IMR-90 (cell line): ENCODE measurements at regions not wholly inside any gene's neighbourhood (a gene's known extent, or its start where the extent isn't known, plus 50 kb on each side); places are given as distances from the start of the nearest gene placed in this dataset.

Experiments
- ATAC-seq: fragments of 200-7000 bp; cut with Tn5 transposase; 2 replicates; pipeline ENCODE4 v1.9.1; 2020; ENCODE audit warnings: low read depth, mild to moderate bottlenecking, moderate library complexity
- BruUV-seq: library from RNA; stranded (reverse); fragments of 400-500 nt; replicated peaks from 2 replicates; lab custom pipeline; 2021; lab: Mats Ljungman, UMichigan
- CTCF ChIA-PET: fragments of 300-600 bp; formaldehyde crosslinking; extraction: SDS; loops from one replicate; lab custom pipeline; 2021; ENCODE audit warnings: antibody characterized with exemption; lab: Yijun Ruan, JAX
- POLR2A ChIA-PET: fragments of 300-600 bp; sonication (Branson Sonifier 250); formaldehyde crosslinking; loops from one replicate; lab custom pipeline; 2022; ENCODE audit warnings: antibody characterized with exemption; ENCODE audit not compliant: unreplicated experiment; lab: Charles Lee
- DNase-seq: peaks from one replicate; pipeline ENCODE4 v3.0.0; 2013
- H2AFZ ChIP-seq: replicated peaks from 2 replicates; pipeline ENCODE3; 2013; ENCODE audit warnings: low read length, mild to moderate bottlenecking; ENCODE audit not compliant: poor library complexity
- H2AK5ac ChIP-seq: 2 replicates; pipeline ENCODE4 v1.6.1; 2013; ENCODE audit warnings: low read depth, low read length, inconsistent platforms
- H2AK9ac ChIP-seq: replicated peaks from 2 replicates; pipeline ENCODE3; 2013; ENCODE audit warnings: mild to moderate bottlenecking, low read depth, low read length, moderate library complexity; ENCODE audit not compliant: poor library complexity
- H2BK120ac ChIP-seq: 2 replicates; pipeline ENCODE4 v1.6.1; 2013; ENCODE audit warnings: low read depth, low read length, inconsistent platforms
- H2BK15ac ChIP-seq: 3 replicates; pipeline ENCODE4 v1.6.1; 2013; ENCODE audit warnings: low read depth, low read length, inconsistent platforms
- H2BK20ac ChIP-seq: 2 replicates; pipeline ENCODE4 v1.6.1; 2013; ENCODE audit warnings: low read depth, mild to moderate bottlenecking, inconsistent platforms, low read length, moderate library complexity
- H2BK5ac ChIP-seq: 2 replicates; pipeline ENCODE4 v1.6.1; 2013; ENCODE audit warnings: mild to moderate bottlenecking, low read depth, low read length, inconsistent platforms; ENCODE audit not compliant: poor library complexity, severe bottlenecking
- H3K14ac ChIP-seq: replicated peaks from 2 replicates; pipeline ENCODE4 v1.6.1; 2013; ENCODE audit warnings: low read depth, low read length, inconsistent platforms
- H3K18ac ChIP-seq: 2 replicates; pipeline ENCODE4 v1.6.1; 2013; ENCODE audit warnings: low read depth, low read length, control low read depth
- H3K23ac ChIP-seq: 2 replicates; pipeline ENCODE4 v1.6.1; 2013; ENCODE audit warnings: low read depth, low read length, inconsistent platforms
- H3K27ac ChIP-seq: 2 replicates; pipeline ENCODE4 v1.5.1; 2013; ENCODE audit warnings: mild to moderate bottlenecking, control low read depth, low read length; ENCODE audit not compliant: insufficient read depth
- H3K27me3 ChIP-seq: 2 replicates; pipeline ENCODE4 v1.6.1; 2013; ENCODE audit warnings: low read length; ENCODE audit not compliant: control insufficient read depth, insufficient read depth
- H3K36me3 ChIP-seq: 2 replicates; pipeline ENCODE4 v1.6.1; 2013; ENCODE audit warnings: low read length, mixed read lengths; ENCODE audit not compliant: control insufficient read depth, insufficient read depth
- H3K4ac ChIP-seq: 2 replicates; pipeline ENCODE4 v1.6.1; 2013; ENCODE audit warnings: low read depth, low read length, inconsistent platforms
- H3K4me1 ChIP-seq: 2 replicates; pipeline ENCODE4 v1.6.1; 2013; ENCODE audit warnings: low read length, mixed read lengths; ENCODE audit not compliant: control insufficient read depth, insufficient read depth
- H3K4me2 ChIP-seq: 2 replicates; pipeline ENCODE4 v1.6.1; 2013; ENCODE audit warnings: low read depth, mild to moderate bottlenecking, control low read depth, low read length, moderate library complexity
- H3K4me3 ChIP-seq: 2 replicates; pipeline ENCODE4 v1.5.1; 2013; ENCODE audit warnings: low read depth, mild to moderate bottlenecking, control low read depth, low read length, moderate library complexity; ENCODE audit not compliant: insufficient read depth
- H3K56ac ChIP-seq: 2 replicates; pipeline ENCODE4 v1.6.1; 2013; ENCODE audit warnings: low read length, inconsistent platforms; ENCODE audit not compliant: insufficient read depth; ENCODE audit errors: extremely low read depth
- H3K79me1 ChIP-seq, 2 experiments: 2 replicates each; pipeline ENCODE4 v1.6.1; 2013; ENCODE audit warnings: low read length in 2 of 2, inconsistent platforms in 1 of 2, low read depth in 1 of 2
- H3K9ac ChIP-seq: 2 replicates; pipeline ENCODE4 v1.6.1; 2013; ENCODE audit warnings: low read depth, low read length, control low read depth
- H3K9me1 ChIP-seq: 2 replicates; pipeline ENCODE4 v1.6.1; 2013; ENCODE audit warnings: low read length, inconsistent platforms; ENCODE audit not compliant: insufficient read depth
- H3K9me3 ChIP-seq: 2 replicates; pipeline ENCODE4 v1.6.1; 2013; ENCODE audit warnings: low read length; ENCODE audit not compliant: control insufficient read depth, insufficient read depth
- H4K20me1 ChIP-seq: 2 replicates; pipeline ENCODE4 v1.6.1; 2013; ENCODE audit warnings: low read length, inconsistent platforms; ENCODE audit not compliant: insufficient read depth
- H4K5ac ChIP-seq: 2 replicates; pipeline ENCODE4 v1.6.1; 2013; ENCODE audit warnings: mild to moderate bottlenecking, low read depth, low read length, control low read depth
- H4K8ac ChIP-seq, 2 experiments: 2 replicates each; pipeline ENCODE4 v1.6.1; 2013; ENCODE audit warnings: low read depth in 2 of 2, low read length in 2 of 2, control low read depth in 1 of 2, inconsistent platforms in 1 of 2
- H4K91ac ChIP-seq: 2 replicates; pipeline ENCODE4 v1.6.1; 2013; ENCODE audit warnings: low read depth, low read length, inconsistent platforms; ENCODE audit not compliant: insufficient read depth
- BHLHE40 ChIP-seq: fragments of 150-350 bp; IDR thresholded peaks from 2 replicates; pipeline ENCODE4 v1.6.1; 2016; ENCODE audit warnings: mild to moderate bottlenecking, low read depth, low read length
- CEBPB ChIP-seq: IDR thresholded peaks from 2 replicates; pipeline ENCODE4 v1.6.1; 2012; ENCODE audit warnings: low read depth, low read length, improper control_type of control experiment
- CHD1 ChIP-seq: IDR thresholded peaks from 2 replicates; pipeline ENCODE4 v1.6.1; 2012; ENCODE audit warnings: low read depth, low read length, improper control_type of control experiment
- CTCF ChIP-seq: conservative IDR thresholded peaks from 2 replicates; pipeline ENCODE4 v1.5.1; 2012; ENCODE audit warnings: mild to moderate bottlenecking, low read depth, low read length, improper control_type of control experiment
- ELK1 ChIP-seq: fragments of 150-350 bp; IDR thresholded peaks from 2 replicates; pipeline ENCODE4 v1.6.1; 2016; ENCODE audit warnings: low read depth, mild to moderate bottlenecking, low read length, moderate library complexity, borderline replicate concordance
- MAZ ChIP-seq: IDR thresholded peaks from 2 replicates; pipeline ENCODE4 v1.6.1; 2012; ENCODE audit warnings: low read depth, mild to moderate bottlenecking, low read length, improper control_type of control experiment, moderate library complexity, borderline replicate concordance
- NFE2L2 ChIP-seq: fragments of 150-350 bp; IDR thresholded peaks from 2 replicates; pipeline ENCODE4 v1.6.1; 2016; ENCODE audit warnings: low read depth, mild to moderate bottlenecking, low read length
- POLR2A ChIP-seq: IDR thresholded peaks from 2 replicates; pipeline ENCODE4 v1.6.1; 2012; ENCODE audit warnings: mild to moderate bottlenecking, low read depth, low read length
- RAD21 ChIP-seq: IDR thresholded peaks from 2 replicates; pipeline ENCODE4 v1.6.1; 2012; ENCODE audit warnings: low read length, improper control_type of control experiment
- RCOR1 ChIP-seq: IDR thresholded peaks from 2 replicates; pipeline ENCODE4 v1.6.1; 2012; ENCODE audit warnings: mild to moderate bottlenecking, low read length, improper control_type of control experiment; ENCODE audit not compliant: insufficient replicate concordance
- USF2 ChIP-seq: fragments of 150-350 bp; IDR thresholded peaks from 2 replicates; pipeline ENCODE4 v1.6.1; 2017; ENCODE audit warnings: mild to moderate bottlenecking, antibody characterized with exemption, low read length, low read depth
- WGBS, 2 experiments: methylation state at CpG; one replicate each; pipeline versions ENCODE4 v1.1.5 to v1.1.7; 2013; ENCODE audit warnings: missing lambda C conversion rate in 2 of 2; ENCODE audit not compliant: insufficient read length in 1 of 2; ENCODE audit errors: extremely low coverage in 2 of 2; 5-methylcytosine and 5-hydroxymethylcytosine counted together
- dilution Hi-C: fragments of 300-500 bp; cut with HindIII; formaldehyde crosslinking; loops from one replicate; pipeline ENCODE4 v1.14.3; 2018; ENCODE audit warnings: low sequenced_read_pairs; ENCODE audit not compliant: unreplicated experiment
- in situ Hi-C: fragments of 300-500 bp; cut with MboI; formaldehyde crosslinking; loops from 3 replicates; pipeline ENCODE4 v1.14.3; 2019; ENCODE audit warnings: low sequenced_read_pairs, inconsistent platforms, mixed read lengths
- intact Hi-C: fragments of 100-400 bp; cut with micrococcal nuclease; formaldehyde crosslinking; loops from 2 replicates; pipeline ENCODE4 v1.10.0; 2022

- Histone ChIP-seq H3K9ac (no peak overlapping the region), H3K56ac (no peak overlapping the region), H3K9me1 (no peaks in the 10 kb centered on the region), H2AK5ac (no peak overlapping the region), H3K27me3 (peaks cover 15% of the 10 kb centered on the region), H4K8ac (no peak overlapping the region), H3K18ac (no peak overlapping the region), H2BK15ac (no peak overlapping the region), H4K91ac (no peak overlapping the region), H3K4me2 (no peak overlapping the region), H3K9me3 (no peaks in the 10 kb centered on the region), H4K20me1 (no peaks in the 10 kb centered on the region), H3K4me3 (no peak overlapping the region), H4K5ac (no peak overlapping the region), H2BK5ac (no peak overlapping the region), H3K14ac (no peak overlapping the region), H3K79me1 (no peaks in the 10 kb centered on the region), H3K36me3 (no peaks in the 10 kb centered on the region), H2BK120ac (no peak overlapping the region), H3K4ac (no peak overlapping the region), H2BK20ac (no peak overlapping the region), H2AFZ (no peak overlapping the region), H3K27ac (no peak overlapping the region), H3K23ac (no peak overlapping the region), H3K4me1 (peaks cover 2% of the 10 kb centered on the region; the same call in 1 of the 2 replicates), H2AK9ac (no peak overlapping the region)
- POLR2A ChIA-PET, result no interaction called here
- no peak for TF ChIP-seq CTCF
- TF ChIP-seq MAZ, result no peak
- no peak for TF ChIP-seq ELK1
- TF ChIP-seq CHD1, result no peak
- no peak for TF ChIP-seq BHLHE40
- TF ChIP-seq CEBPB, result no peak
- no peak for TF ChIP-seq NFE2L2
- no peak for TF ChIP-seq RCOR1
- no peak for TF ChIP-seq RAD21
- TF ChIP-seq POLR2A, result no peak
- TF ChIP-seq USF2, result no peak
- ATAC-seq, result no peak
- dilution Hi-C loops, result no loop called here
- intact Hi-C loops, result no loop called here
- CTCF ChIA-PET, result no interaction called here
- no CpG with 5 or more reads among the region's 6 CpGs for WGBS, 2 experiments
- DNase-seq, result no peak
- no TSS peak for BruUV-seq
- in situ Hi-C loops, result no loop called here
Observed at GRCh38 chr2:101566632-101567228, 91.8 kb upstream of the RFX8 start.
